Stimulated activated memory B cell treated with anti-CD40 and anti-IgM and Interleukin-4, amounts not matched to agents 10 μg/mL and 1 μg/mL and 100 μg/mL, for 72 hours (primary cell): ENCODE measurements at regions not wholly inside any gene's neighbourhood (a gene's known extent, or its start where the extent isn't known, plus 50 kb on each side); places are given as distances from the start of the nearest gene placed in this dataset.

Source experiments
- ATAC-seq: fragments of 150-1000 bp; cut with Tn5 transposase; 2 replicates; pipeline ENCODE4 v1.10.0; 2021
- H3K27ac Mint-ChIP-seq: one replicate; pipeline ENCODE4 v1.8.0; 2022; ENCODE audit warnings: mild to moderate bottlenecking, mixed read lengths
- H3K27me3 Mint-ChIP-seq: one replicate; pipeline ENCODE4 v1.8.0; 2022; ENCODE audit warnings: mixed read lengths
- H3K36me3 Mint-ChIP-seq: one replicate; pipeline ENCODE4 v1.8.0; 2022; ENCODE audit warnings: mixed read lengths
- H3K4me1 Mint-ChIP-seq: one replicate; pipeline ENCODE4 v1.8.0; 2022; ENCODE audit warnings: mixed read lengths
- H3K4me3 Mint-ChIP-seq: one replicate; pipeline ENCODE4 v1.8.0; 2022; ENCODE audit warnings: mild to moderate bottlenecking, moderate library complexity, mixed read lengths
- H3K9me3 Mint-ChIP-seq: one replicate; pipeline ENCODE4 v1.8.0; 2022; ENCODE audit warnings: mixed read lengths

GRCh38 chr10:3281941-3282673, 109.5 kb upstream of the PITRM1 start:
- Mint-ChIP-seq H3K9me3 (no peaks in the 10 kb centered on the region), H3K4me1 (no peaks in the 10 kb centered on the region)

DNA sequence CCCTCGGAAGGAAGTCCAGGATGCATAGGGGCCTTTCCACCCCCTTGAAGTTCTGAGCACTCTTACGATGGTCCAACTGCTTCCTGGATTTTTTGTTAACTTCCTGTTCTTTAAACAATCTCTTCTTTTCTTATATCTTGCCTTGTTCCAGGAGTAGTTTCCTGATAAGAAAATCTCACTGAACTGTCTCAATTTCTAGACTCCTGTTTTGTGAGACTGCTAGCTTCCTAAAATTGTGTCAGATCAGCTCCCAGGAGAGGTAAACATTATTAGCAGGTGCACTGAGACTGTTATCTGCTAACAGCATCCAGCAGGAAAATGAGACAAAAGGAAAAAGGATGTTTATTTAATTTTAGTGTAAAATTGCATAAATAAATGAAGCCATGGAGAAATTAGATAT, 106.2 kb upstream of the PITRM1 start:
- no peaks in the 10 kb centered on the region for H3K4me1 Mint-ChIP-seq
- peaks cover 49% of the 10 kb centered on the region for H3K27me3 Mint-ChIP-seq
- H3K36me3 Mint-ChIP-seq: no peaks in the 10 kb centered on the region
- H3K9me3 Mint-ChIP-seq: peaks cover 4% of the 10 kb centered on the region
- ATAC-seq: no peak
- no peak overlapping the region for H3K27ac Mint-ChIP-seq
- no peak overlapping the region for H3K4me3 Mint-ChIP-seq

More at GRCh38 chr10:3281941-3282673, 109.5 kb upstream of the PITRM1 start:
- Mint-ChIP-seq H3K4me3 (no peak overlapping the region), H3K27me3 (peaks cover 39% of the 10 kb centered on the region), H3K36me3 (no peaks in the 10 kb centered on the region), H3K27ac (no peak overlapping the region)
- ATAC-seq: no peak

DNA sequence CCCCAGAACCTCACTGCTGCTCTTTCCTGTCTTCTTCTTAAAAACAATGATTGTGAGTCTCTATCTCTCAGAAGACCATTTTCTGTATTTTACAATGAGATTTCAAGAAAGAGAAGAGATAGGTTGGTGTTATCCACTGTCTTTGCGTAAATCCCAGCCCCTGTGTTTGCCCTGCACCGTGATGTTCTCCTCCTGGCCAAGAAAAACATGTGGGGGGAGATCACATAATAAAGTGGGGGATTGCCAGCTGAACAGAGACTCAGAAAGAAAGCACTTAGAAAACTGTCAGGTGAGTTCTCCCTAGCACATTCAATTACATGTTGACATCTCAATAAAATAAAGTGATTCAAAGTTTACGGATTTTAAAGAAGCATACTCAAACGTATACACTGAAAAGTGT, 105.0 kb upstream of the PITRM1 start:
- H3K4me3 Mint-ChIP-seq: no peak overlapping the region
- H3K9me3 Mint-ChIP-seq: peaks cover 4% of the 10 kb centered on the region
- H3K36me3 Mint-ChIP-seq: no peaks in the 10 kb centered on the region
- H3K27me3 Mint-ChIP-seq: peaks cover 42% of the 10 kb centered on the region
- no peak overlapping the region for H3K27ac Mint-ChIP-seq
- ATAC-seq: no peak
- no peaks in the 10 kb centered on the region for H3K4me1 Mint-ChIP-seq

DNA sequence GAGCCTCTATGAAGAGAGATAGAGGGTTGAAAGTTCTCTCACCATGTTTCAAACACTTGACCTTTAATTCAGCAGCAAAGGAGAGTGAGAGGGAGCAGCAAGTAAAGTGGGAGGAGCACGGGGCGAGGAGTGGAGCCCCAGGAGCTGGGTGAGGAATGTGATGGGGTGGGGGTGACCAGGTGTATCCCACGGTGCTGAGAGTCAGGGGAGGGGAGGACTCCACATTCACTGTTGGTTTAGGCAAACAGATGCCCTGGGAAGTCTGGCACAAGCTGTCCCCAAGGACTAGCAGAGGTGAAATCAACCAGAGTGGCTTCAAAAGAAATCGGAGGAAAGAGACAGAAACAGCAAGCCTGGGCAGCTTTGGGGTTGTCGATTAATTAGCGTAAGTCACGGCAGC, 101.8 kb upstream of the PITRM1 start:
- Mint-ChIP-seq H3K4me1 (no peaks in the 10 kb centered on the region), H3K27ac (no peak overlapping the region), H3K27me3 (peaks cover 37% of the 10 kb centered on the region), H3K9me3 (peaks cover 4% of the 10 kb centered on the region), H3K36me3 (no peaks in the 10 kb centered on the region), H3K4me3 (no peak overlapping the region)
- ATAC-seq: no peak

GRCh38 chr10:3273966-3274365, 101.4 kb upstream of the PITRM1 start:
- H3K9me3 Mint-ChIP-seq: peaks cover 4% of the 10 kb centered on the region
- H3K27ac Mint-ChIP-seq: no peak overlapping the region
- ATAC-seq: no peak
- no peaks in the 10 kb centered on the region for H3K36me3 Mint-ChIP-seq
- peaks cover 33% of the 10 kb centered on the region for H3K27me3 Mint-ChIP-seq
- no peaks in the 10 kb centered on the region for H3K4me1 Mint-ChIP-seq
- H3K4me3 Mint-ChIP-seq: no peak overlapping the region

GRCh38 chr10:3272300-3272699, 99.7 kb upstream of the PITRM1 start:
- ATAC-seq: no peak
- Mint-ChIP-seq H3K4me3 (no peak overlapping the region), H3K4me1 (no peaks in the 10 kb centered on the region), H3K9me3 (peaks cover 4% of the 10 kb centered on the region), H3K27me3 (peaks cover 29% of the 10 kb centered on the region), H3K27ac (no peak overlapping the region), H3K36me3 (no peaks in the 10 kb centered on the region)

DNA sequence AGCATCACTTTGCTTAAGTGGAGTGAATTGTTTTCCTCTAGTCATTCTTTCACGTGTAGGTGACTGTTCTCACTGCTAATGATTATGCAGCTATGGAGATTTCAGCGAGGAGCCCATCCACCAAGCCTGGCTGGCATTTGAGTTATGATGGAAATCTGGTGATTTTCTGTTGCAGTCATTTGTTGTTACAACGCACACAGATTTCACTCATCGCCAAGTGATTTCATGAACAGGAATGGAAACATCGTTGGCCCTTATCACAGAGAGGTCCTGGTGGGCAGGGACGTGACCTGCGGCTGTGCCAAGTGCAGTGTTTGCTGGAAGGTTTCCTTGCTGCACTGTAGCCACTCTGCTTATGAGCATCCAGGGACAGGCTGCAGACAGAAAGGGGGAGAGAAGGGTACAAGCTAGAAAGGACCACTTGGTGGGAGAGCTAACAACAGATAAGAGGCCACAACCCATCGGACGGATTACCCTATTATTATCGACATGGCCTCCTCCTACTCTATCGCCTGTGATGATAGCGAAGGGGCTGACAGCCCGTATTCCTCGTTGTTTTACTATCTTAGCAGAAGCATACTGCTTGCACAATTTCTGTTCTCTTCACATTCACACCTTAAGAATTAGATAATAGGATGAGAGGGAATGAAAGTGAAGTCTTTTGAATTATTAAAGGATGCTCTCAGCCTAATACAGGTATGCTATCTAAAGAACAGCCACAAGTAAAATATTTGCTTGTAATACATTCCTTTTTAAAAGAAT, 99.0 kb upstream of the PITRM1 start:
- Mint-ChIP-seq H3K27ac (no peak overlapping the region), H3K9me3 (peaks cover 4% of the 10 kb centered on the region), H3K4me1 (no peaks in the 10 kb centered on the region), H3K36me3 (no peaks in the 10 kb centered on the region), H3K4me3 (no peak overlapping the region), H3K27me3 (peaks cover 21% of the 10 kb centered on the region)
- no peak for ATAC-seq

GRCh38 chr10:3270577-3271316, 98.2 kb upstream of the PITRM1 start:
- peaks cover 18% of the 10 kb centered on the region for H3K27me3 Mint-ChIP-seq
- no peak for ATAC-seq
- H3K4me1 Mint-ChIP-seq: no peaks in the 10 kb centered on the region
- peaks cover 3% of the 10 kb centered on the region for H3K9me3 Mint-ChIP-seq
- H3K27ac Mint-ChIP-seq: no peak overlapping the region
- H3K4me3 Mint-ChIP-seq: no peak overlapping the region
- no peaks in the 10 kb centered on the region for H3K36me3 Mint-ChIP-seq

DNA sequence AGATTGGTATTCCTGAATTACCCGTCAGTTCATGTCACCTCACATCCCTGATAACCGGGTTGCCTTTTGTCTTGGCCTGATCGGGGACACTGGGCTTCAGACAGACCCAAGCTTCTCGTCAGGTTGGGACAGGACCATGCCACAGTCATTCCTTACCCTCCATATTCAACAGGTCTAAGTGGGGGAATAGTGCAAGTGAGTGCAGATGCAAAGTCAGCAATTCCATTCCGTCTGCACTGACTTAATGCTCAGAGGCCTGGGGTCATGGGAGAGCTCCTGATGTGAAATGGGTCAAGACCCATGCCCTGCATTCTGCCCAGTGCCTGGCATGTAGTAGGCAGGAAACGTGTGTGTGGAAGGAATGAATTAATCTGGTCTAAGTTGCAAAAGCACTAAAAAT, 95.4 kb upstream of the PITRM1 start:
- Mint-ChIP-seq H3K27me3 (peaks cover 19% of the 10 kb centered on the region), H3K27ac (no peak overlapping the region), H3K36me3 (no peaks in the 10 kb centered on the region), H3K4me3 (no peak overlapping the region), H3K9me3 (no peaks in the 10 kb centered on the region), H3K4me1 (no peaks in the 10 kb centered on the region)
- no peak for ATAC-seq

DNA sequence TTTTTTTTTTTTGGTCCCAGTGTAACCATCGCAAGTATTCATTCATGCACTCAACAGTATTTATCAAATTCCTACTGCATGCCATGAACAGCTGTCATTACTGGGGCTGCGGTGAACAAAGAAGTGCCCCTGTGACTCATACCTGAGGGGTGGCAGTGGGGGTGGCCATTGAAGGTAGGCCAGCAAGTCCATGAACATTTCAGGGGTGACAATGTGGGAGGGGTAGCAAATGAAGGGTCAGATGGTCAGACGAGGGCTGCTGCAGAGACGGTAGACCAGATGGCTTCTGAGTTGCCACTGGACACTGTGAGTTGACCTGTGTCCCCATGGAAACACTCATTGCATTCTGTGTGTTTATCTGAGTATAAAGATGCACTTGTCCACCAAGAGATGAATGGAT, 92.5 kb upstream of the PITRM1 start:
- H3K27me3 Mint-ChIP-seq: peaks cover 32% of the 10 kb centered on the region
- no peak overlapping the region for H3K27ac Mint-ChIP-seq
- no peak for ATAC-seq
- H3K4me1 Mint-ChIP-seq: no peaks in the 10 kb centered on the region
- H3K36me3 Mint-ChIP-seq: no peaks in the 10 kb centered on the region
- no peak overlapping the region for H3K4me3 Mint-ChIP-seq
- peaks cover 5% of the 10 kb centered on the region for H3K9me3 Mint-ChIP-seq

- Mint-ChIP-seq H3K27ac (no peak overlapping the region), H3K36me3 (no peaks in the 10 kb centered on the region), H3K27me3 (peaks cover 32% of the 10 kb centered on the region), H3K9me3 (peaks cover 5% of the 10 kb centered on the region), H3K4me1 (no peaks in the 10 kb centered on the region), H3K4me3 (no peak overlapping the region)
- no peak for ATAC-seq
Observed at GRCh38 chr10:3264161-3264761, 91.7 kb upstream of the PITRM1 start.

GRCh38 chr10:3263747-3264146, 91.2 kb upstream of the PITRM1 start:
- Mint-ChIP-seq H3K4me1 (no peaks in the 10 kb centered on the region), H3K9me3 (peaks cover 5% of the 10 kb centered on the region), H3K4me3 (no peak overlapping the region), H3K27ac (no peak overlapping the region), H3K36me3 (no peaks in the 10 kb centered on the region), H3K27me3 (peaks cover 32% of the 10 kb centered on the region)
- no peak for ATAC-seq

GRCh38 chr10:3263082-3263481, 90.5 kb upstream of the PITRM1 start:
- Mint-ChIP-seq H3K27ac (no peak overlapping the region), H3K9me3 (peaks cover 5% of the 10 kb centered on the region), H3K27me3 (peaks cover 32% of the 10 kb centered on the region), H3K4me3 (no peak overlapping the region), H3K4me1 (no peaks in the 10 kb centered on the region), H3K36me3 (no peaks in the 10 kb centered on the region)
- no peak for ATAC-seq

DNA sequence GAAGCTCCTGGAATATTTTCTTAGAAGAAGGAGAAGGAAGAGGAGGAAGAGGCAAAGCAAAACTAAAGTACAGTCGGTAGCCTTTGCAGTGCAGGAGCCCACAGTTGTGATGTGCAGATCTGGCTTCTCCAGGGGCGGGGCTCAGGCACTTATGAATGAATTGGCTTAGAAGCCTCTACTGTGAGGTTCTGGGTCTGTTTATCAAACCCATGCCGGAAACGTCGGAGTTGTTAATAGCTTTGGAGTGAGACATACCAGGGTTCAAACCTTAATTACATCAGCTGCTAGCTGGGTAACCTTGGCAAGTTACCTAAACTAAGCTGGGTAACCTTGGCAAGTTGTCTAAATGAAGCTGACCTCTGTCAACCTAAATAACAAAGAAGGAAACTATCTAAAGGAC, 89.3 kb upstream of the PITRM1 start:
- Mint-ChIP-seq H3K4me1 (no peaks in the 10 kb centered on the region), H3K4me3 (no peak overlapping the region), H3K36me3 (no peaks in the 10 kb centered on the region), H3K27ac (no peak overlapping the region), H3K27me3 (peaks cover 32% of the 10 kb centered on the region), H3K9me3 (peaks cover 5% of the 10 kb centered on the region)
- no peak for ATAC-seq

GRCh38 chr10:3260066-3260834, 87.7 kb upstream of the PITRM1 start:
- peaks cover 29% of the 10 kb centered on the region for H3K27me3 Mint-ChIP-seq
- no peak for ATAC-seq
- H3K27ac Mint-ChIP-seq: no peak overlapping the region

More at GRCh38 chr10:3260066-3260834, 87.7 kb upstream of the PITRM1 start:
- H3K9me3 Mint-ChIP-seq: peaks cover 5% of the 10 kb centered on the region
- no peaks in the 10 kb centered on the region for H3K36me3 Mint-ChIP-seq
- no peaks in the 10 kb centered on the region for H3K4me1 Mint-ChIP-seq
- no peak overlapping the region for H3K4me3 Mint-ChIP-seq
